NCI-H2029 (cell line): ENCODE measurements at regions not wholly inside any gene's neighbourhood (a gene's known extent, or its start where the extent isn't known, plus 50 kb on each side); places are given as distances from the start of the nearest gene placed in this dataset.
"Not testable (repeated sequence)": the region's sequence is repeated elsewhere in the genome, so short reads cannot be mapped to it uniquely, and the experiment has no call there.

Source experiments
- DNase-seq: peaks from one replicate; lab custom pipeline; 2025; lab: John Stamatoyannopoulos, UW

DNA sequence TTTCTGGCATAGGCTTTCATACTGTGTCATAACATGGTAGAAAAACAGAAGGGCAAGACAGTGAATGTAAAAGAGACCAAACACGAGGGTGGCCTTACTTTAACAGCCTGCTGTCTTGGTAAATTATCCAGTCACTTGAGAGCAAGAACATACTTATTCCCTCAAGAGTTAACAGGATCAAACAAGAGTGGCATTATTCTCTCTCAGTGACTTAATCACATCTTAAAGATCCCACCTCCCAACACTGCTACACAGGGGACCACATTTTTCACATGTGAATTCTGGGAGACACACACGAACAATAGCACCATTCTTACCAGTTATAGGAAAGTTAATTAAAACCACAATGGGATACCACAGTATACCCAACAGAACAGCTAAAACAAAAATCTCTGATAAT is 898.0 kb upstream of the C9orf72 start:
- DNase-seq = no peak

- no peak for DNase-seq
Measured at GRCh38 chr9:28487561-28487960, 914.3 kb upstream of the C9orf72 start.

GRCh38 chr9:28491121-28491520 is 917.8 kb upstream of the C9orf72 start:
- DNase-seq = no peak

GRCh38 chr9:28498168-28498567 is 924.9 kb upstream of the C9orf72 start:
- not testable (repeated sequence) for DNase-seq

GRCh38 chr9:28502189-28502588 is 928.9 kb upstream of the C9orf72 start:
- DNase-seq = no peak

- no peak for DNase-seq
Measured at GRCh38 chr9:28502741-28503140, 929.5 kb upstream of the C9orf72 start.

DNA sequence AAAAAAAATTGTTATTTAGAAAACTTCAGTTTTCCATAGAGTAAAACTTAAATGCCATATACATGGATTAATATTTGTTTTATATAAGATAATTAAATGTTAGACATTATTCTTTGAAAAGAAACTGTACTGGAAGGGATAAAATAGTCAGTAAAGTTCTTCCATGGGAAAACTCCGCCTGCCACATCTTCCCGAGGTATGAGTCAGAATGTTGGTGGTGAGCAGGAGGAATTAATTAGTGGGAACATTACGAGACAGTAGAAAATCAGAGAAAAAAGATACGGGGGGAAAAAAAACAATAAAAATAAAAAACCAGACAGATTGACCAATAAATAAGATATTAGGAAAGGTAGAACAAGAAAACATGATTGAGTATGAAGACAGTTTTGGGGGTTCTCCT is 930.3 kb upstream of the C9orf72 start:
- no peak for DNase-seq

- no peak for DNase-seq
Measured at GRCh38 chr9:28518439-28518838, 945.2 kb upstream of the C9orf72 start.

GRCh38 chr9:28524309-28524708 is 951.0 kb upstream of the C9orf72 start:
- not testable (repeated sequence) for DNase-seq

- no peak for DNase-seq
Measured at GRCh38 chr9:28528049-28528448, 954.8 kb upstream of the C9orf72 start.

DNA sequence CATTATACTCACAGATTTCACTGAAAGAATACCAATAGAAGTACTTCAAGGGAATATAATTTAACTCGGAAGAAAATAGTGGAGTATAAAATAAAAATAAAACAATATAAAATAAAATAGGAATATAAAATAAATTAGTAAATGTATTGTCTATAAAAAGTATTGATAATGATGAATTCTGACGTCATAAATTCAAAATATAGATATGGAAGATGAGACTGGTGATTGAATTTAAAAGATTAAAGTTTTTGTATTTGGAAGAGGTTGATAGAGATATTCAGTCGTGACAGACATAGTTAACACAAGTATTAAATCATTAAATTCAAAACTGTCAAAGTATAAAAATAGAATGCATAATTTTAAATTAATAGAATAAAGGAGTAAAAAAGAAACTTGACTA is 964.9 kb upstream of the C9orf72 start:
- DNase-seq = no peak

DNA sequence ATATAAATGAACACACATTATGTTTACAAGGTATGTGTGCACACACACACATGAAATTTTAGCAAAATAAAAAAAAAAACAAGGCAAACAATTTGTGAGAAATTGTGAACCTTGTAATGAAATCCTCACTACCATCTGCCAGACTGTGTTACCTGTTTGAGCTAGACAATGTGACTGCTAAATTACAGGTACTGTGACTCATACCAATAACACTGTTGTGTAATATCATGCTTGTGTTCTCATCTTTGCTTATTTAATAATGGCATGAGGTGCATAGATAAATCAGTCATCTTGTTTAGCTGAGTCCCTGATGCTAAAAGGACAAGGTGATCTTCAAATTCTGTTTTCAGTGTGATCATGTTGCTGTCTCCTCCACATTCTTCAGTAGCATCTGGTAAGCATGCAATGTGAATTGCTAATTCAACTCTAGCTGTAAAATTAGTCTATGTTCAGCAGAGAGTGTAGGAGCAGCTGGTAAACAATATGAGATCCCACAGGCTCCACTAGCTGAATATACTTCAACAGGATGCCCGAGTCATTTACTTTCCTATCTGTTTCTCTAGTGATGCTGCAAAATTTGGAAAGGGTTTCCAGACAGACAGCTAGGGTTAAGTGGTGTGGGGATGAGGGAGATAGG is 966.3 kb upstream of the C9orf72 start:
- DNase-seq = peak; percentile 12

- DNase-seq = no peak
Measured at GRCh38 chr9:28542928-28543327, 969.6 kb upstream of the C9orf72 start.

GRCh38 chr9:28547527-28547926 is 974.2 kb upstream of the C9orf72 start:
- DNase-seq = no peak

DNA sequence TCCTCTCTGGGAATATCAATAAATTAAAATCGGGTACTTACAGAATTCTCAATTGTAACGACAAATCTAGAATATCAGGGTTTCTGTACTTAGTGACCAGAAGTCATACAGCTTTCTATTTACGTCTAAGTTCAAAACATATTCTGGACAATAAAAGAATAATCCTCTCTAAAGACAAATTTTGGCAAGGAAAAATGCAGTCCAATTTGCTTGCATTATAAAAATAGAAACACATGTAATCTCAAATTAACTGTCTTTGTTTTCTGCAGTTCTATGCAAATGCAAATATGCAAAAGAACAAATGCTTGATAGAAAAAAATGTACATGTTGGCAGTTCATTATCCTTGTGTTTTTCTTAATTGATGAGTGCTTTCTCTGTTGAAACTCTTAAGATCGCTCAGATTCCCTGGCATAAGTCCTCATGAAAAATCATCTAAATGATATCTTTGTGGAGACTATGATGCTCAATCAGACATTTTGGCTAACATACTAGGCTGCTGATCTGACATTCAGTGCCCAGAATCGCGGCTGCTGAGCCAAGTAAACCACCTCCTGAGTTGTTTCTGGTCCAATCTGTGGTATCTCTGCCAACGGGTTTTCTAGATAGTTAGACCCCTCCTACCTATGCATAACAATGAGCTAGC is 990.1 kb upstream of the C9orf72 start:
- DNase-seq = no peak

DNA sequence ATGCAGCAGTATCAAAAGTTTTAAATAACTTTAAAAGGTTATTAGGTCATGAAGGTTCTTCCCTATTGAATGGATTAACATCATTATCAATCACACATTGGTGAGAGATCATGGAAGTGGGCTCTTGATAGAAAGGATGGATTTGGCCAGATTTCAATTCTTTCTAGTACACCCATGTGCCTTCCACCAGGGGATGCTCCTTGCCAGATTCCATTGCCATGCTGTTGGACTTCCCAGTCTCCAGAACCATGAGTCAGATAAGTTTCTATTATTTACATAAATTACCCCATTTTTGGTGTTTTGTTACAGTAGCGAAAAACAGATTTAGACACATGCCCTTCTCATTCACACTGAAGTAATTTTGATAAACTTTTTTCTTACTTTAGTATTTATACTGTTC is 1010.6 kb upstream of the C9orf72 start:
- DNase-seq = no peak

GRCh38 chr9:28584542-28584941 is 1011.3 kb upstream of the C9orf72 start:
- DNase-seq = no peak

GRCh38 chr9:28587052-28587451 is 1013.8 kb upstream of the C9orf72 start:
- DNase-seq = no peak

DNA sequence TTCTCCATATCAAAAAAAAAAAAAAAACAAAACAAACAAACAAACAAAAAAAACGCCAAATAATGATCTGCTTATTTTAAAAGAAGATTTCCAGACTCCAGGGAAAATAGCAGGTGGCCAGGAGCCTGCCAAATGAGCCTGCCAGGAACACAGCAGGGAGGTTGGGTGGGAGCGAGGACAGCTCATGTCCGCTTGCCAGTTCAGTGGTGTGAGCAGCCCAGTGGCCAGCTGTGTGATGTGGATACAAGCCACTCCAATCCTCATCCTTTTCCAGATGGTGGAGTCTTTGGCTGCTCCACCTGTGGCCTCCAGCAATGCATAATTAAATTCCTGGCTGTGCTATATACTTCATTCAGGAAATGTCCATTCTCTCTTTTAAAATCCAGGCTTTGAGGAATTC is 1025.1 kb upstream of the C9orf72 start:
- peak; percentile 2 for DNase-seq

GRCh38 chr9:28600226-28600625 is 1026.9 kb upstream of the C9orf72 start:
- DNase-seq = no peak

DNA sequence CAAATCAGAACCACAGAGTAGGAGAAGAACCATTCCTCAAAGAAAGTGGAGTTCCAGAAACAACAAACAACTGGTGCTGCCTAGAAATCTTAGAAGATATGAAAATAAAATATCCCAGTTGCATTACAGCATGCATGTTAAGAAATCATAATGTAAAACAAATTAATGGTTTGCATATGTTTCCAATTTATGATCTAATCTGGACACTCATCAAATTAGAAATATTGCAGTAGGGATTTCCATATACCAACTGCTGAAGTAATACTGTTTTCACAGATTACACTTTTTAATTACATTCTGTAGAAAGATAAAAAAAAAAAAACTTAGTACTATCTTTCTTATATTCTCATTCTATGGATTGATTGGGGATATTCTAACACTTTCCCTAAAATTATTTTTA is 1034.6 kb upstream of the C9orf72 start:
- DNase-seq = no peak

DNA sequence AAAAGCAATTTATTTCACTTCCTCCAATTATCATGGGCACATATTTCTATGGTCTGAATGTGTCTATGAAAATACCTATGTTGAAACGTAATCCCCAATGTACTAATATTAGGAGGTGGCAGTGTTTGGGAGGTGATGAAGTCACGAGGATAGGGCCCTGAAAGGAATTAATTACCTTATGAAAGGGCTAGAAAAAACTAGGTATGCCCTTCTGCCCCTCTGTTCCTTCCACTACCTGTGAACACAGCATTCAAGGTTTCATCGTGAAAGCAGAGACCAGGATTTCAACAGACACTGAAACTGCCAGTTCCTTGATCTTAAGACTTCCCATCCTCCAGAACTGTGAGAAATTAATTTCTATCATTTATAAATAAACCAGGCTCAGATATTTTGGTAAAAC is 1037.1 kb upstream of the C9orf72 start:
- DNase-seq = no peak

- DNase-seq = no peak
Measured at GRCh38 chr9:28616310-28616709, 1043.0 kb upstream of the C9orf72 start.

GRCh38 chr9:28620011-28620410 is 1046.7 kb upstream of the C9orf72 start:
- DNase-seq = no peak
